ENCODE measurements at regions not wholly inside any gene's neighbourhood (a gene's known extent, or its start where the extent isn't known, plus 50 kb on each side); places are given as distances from the start of the nearest gene placed in this dataset.

GRCh38 chr2:198753101-198753500 is 704.6 kb downstream of the SATB2 start:
- H3K4me3 Mint-ChIP-seq, result no peak overlapping the region
- ATAC-seq (no peak), DNase-seq (ENCODE audit: low spot score) (no peak)
- H3K36me3 Mint-ChIP-seq, result no peaks in the 10 kb centered on the region
- H3K27ac Mint-ChIP-seq, result no peak overlapping the region
- peaks cover 6% of the 10 kb centered on the region; the same call in 1 of the 2 replicates for H3K4me1 Mint-ChIP-seq
- ChIA-PET CTCF (no interaction called here), POLR2A (no interaction called here)
- H3K27me3 Mint-ChIP-seq (ENCODE audit: low read depth), result no peaks in the 10 kb centered on the region
- TF ChIP-seq EMX1 (CRISPR knock-in tag; IDR thresholded peaks at IDR 0.05) (no peak), CBFB (CRISPR knock-in tag; IDR thresholded peaks at IDR 0.05; ENCODE audit: low read depth) (no peak), ZNF281 (CRISPR knock-in tag; IDR thresholded peaks at IDR 0.05) (no peak), E2F4 (CRISPR knock-in tag; IDR thresholded peaks at IDR 0.05; ENCODE audit: borderline replicate concordance, low read depth) (no peak), ZNF219 (CRISPR knock-in tag; IDR thresholded peaks at IDR 0.05; ENCODE audit: borderline replicate concordance) (no peak), TCF7 (CRISPR knock-in tag; IDR thresholded peaks at IDR 0.05; ENCODE audit: low read depth) (no peak), NFATC4 (CRISPR knock-in tag; IDR thresholded peaks at IDR 0.05) (no peak), OVOL2 (CRISPR knock-in tag; IDR thresholded peaks at IDR 0.05; ENCODE audit: borderline replicate concordance) (no peak), PRRX2 (CRISPR knock-in tag; IDR thresholded peaks at IDR 0.05) (no peak), ZNF232 (CRISPR knock-in tag; IDR thresholded peaks at IDR 0.05) (no peak), JAZF1 (CRISPR knock-in tag; IDR thresholded peaks at IDR 0.05) (no peak), SOX15 (CRISPR knock-in tag; IDR thresholded peaks at IDR 0.05) (no peak)
- TF ChIP-seq, protein P1, sequence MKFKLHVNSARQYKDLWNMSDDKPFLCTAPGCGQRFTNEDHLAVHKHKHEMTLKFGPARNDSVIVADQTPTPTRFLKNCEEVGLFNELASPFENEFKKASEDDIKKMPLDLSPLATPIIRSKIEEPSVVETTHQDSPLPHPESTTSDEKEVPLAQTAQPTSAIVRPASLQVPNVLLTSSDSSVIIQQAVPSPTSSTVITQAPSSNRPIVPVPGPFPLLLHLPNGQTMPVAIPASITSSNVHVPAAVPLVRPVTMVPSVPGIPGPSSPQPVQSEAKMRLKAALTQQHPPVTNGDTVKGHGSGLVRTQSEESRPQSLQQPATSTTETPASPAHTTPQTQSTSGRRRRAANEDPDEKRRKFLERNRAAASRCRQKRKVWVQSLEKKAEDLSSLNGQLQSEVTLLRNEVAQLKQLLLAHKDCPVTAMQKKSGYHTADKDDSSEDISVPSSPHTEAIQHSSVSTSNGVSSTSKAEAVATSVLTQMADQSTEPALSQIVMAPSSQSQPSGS (CRISPR knock-in tag; IDR thresholded peaks at IDR 0.05; ENCODE audit: borderline replicate concordance, low read depth), result no peak
- TF ChIP-seq, protein P2, sequence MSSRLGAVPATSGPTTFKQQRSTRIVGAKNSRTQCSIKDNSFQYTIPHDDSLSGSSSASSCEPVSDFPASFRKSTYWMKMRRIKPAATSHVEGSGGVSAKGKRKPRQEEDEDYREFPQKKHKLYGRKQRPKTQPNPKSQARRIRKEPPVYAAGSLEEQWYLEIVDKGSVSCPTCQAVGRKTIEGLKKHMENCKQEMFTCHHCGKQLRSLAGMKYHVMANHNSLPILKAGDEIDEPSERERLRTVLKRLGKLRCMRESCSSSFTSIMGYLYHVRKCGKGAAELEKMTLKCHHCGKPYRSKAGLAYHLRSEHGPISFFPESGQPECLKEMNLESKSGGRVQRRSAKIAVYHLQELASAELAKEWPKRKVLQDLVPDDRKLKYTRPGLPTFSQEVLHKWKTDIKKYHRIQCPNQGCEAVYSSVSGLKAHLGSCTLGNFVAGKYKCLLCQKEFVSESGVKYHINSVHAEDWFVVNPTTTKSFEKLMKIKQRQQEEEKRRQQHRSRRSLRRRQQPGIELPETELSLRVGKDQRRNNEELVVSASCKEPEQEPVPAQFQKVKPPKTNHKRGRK (CRISPR knock-in tag; IDR thresholded peaks at IDR 0.05; ENCODE audit: borderline replicate concordance), result no peak
- H3K9me3 Mint-ChIP-seq, result no peaks in the 10 kb centered on the region

DNA sequence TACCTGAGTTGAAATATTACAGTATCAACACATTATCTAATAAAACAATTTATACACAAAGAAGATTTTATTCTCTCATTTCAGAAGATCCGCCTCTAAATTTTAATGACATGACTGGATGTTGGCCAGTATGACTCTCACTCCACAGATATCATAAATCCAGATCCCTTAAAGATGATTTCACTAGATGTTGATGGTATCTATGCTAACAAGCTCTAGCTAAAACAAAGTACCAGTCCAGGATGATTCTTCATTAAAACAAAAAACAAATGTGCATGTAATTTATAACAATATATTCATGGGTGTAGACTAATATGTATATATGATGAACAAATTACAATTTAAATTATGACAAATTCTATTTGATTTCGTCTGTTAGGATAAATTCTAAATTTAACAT is 708.4 kb downstream of the SATB2 start:
- no peak for ATAC-seq
- Mint-ChIP-seq H3K4me1 (0 out of 2 replicates have a peak, but pooled peaks cover 2% of the 10 kb centered on the region), H3K9me3 (no peaks in the 10 kb centered on the region)

More for the DNA sequence above, 708.4 kb downstream of the SATB2 start:
- H3K27ac Mint-ChIP-seq, result no peak overlapping the region
- POLR2A ChIA-PET, result no interaction called here
- H3K36me3 Mint-ChIP-seq, result no peaks in the 10 kb centered on the region
- CTCF ChIA-PET, result no interaction called here
- TF ChIP-seq CREB1 (CRISPR knock-in tag; IDR thresholded peaks at IDR 0.05), result no peak
- TF ChIP-seq SMAD4 (CRISPR knock-in tag; IDR thresholded peaks at IDR 0.05), result no peak
- no peak for TF ChIP-seq E2F4 (CRISPR knock-in tag; IDR thresholded peaks at IDR 0.05; ENCODE audit: borderline replicate concordance, low read depth)
- no peak for TF ChIP-seq ELF4 (CRISPR knock-in tag; IDR thresholded peaks at IDR 0.05; ENCODE audit: low read depth)
- no peak for TF ChIP-seq NFE2L1 (CRISPR knock-in tag; IDR thresholded peaks at IDR 0.05)
- TF ChIP-seq SOX15 (CRISPR knock-in tag; IDR thresholded peaks at IDR 0.05), result no peak
- TF ChIP-seq CTCF (IDR thresholded peaks at IDR 0.05), result no peak
- no peak for TF ChIP-seq ZNF425 (CRISPR knock-in tag; conservative IDR thresholded peaks at IDR 0.05)
- no peak for TF ChIP-seq TEAD1 (CRISPR knock-in tag; IDR thresholded peaks at IDR 0.05)
- no peak for TF ChIP-seq MLX (CRISPR knock-in tag; IDR thresholded peaks at IDR 0.05)
- TF ChIP-seq ZNF423 (CRISPR knock-in tag; IDR thresholded peaks at IDR 0.05), result no peak
- no peaks in the 10 kb centered on the region for H3K27me3 Mint-ChIP-seq (ENCODE audit: low read depth)
- no peak for DNase-seq (ENCODE audit: low spot score)
- H3K4me3 Mint-ChIP-seq, result no peak overlapping the region

All from WTC11 (cell line).